ENCODE measurements at regions not wholly inside any gene's neighbourhood (a gene's known extent, or its start where the extent isn't known, plus 50 kb on each side); places are given as distances from the start of the nearest gene placed in this dataset.

GRCh38 chr2:72010647-72011369, 136.9 kb downstream of the CYP26B1 start:
- H2BK15ac ChIP-seq (ENCODE audit: low read length), result no peak overlapping the region
- ChIA-PET POLR2A (ENCODE audit: partially characterized antibody) (no interaction called here), CTCF (ENCODE audit: partially characterized antibody) (interaction anchor here (0.8 to 3.4 kb wide), 9 partner anchors 16 to 878 kb away, joined by 3 to 16 read pairs (median 4); no protein-coding TSS in a partner anchor)
- no peaks in the 10 kb centered on the region; a peak in 1 of 7 replicates for H3K27me3 ChIP-seq (replicated peaks in 1 of 4; ENCODE audit: control insufficient read depth in 3 of 4, extremely low read depth in 1 of 4, insufficient read depth in 3 of 4, low read length in 3 of 4)
- no peak overlapping the region for H2BK120ac ChIP-seq (replicated peaks; ENCODE audit: low read depth, low read length)
- no peaks in the 10 kb centered on the region for H3K36me3 ChIP-seq (ENCODE audit: control insufficient read depth in 2 of 4, insufficient read depth in 4 of 4, low read length in 3 of 4)
- H3K9me3 ChIP-seq (ENCODE audit: insufficient read depth in 2 of 2, low read depth in 1 of 2, low read length in 1 of 2), result no peaks in the 10 kb centered on the region
- H3K79me1 ChIP-seq (ENCODE audit: low read depth, low read length), result no peaks in the 10 kb centered on the region
- DNase-seq (ENCODE audit: low read depth in 1 of 2, low spot score in 2 of 2) (peak in 1 of 2 experiments; percentile 39), FAIRE-seq (no peak)
- H4K8ac ChIP-seq (ENCODE audit: extremely low read depth, insufficient read depth, low read length), result no peak overlapping the region; the same call in 1 of the 2 replicates
- H3K4ac ChIP-seq (replicated peaks; ENCODE audit: insufficient read length, low read depth, low read length), result no peak overlapping the region
- H3K23me2 ChIP-seq (ENCODE audit: low read depth, low read length), result no peaks in the 10 kb centered on the region
- H4K20me1 ChIP-seq (replicated peaks in 1 of 2; ENCODE audit: control insufficient read depth in 1 of 2, insufficient read depth in 2 of 2, low read length in 2 of 2), result no peaks in the 10 kb centered on the region
- H3K56ac ChIP-seq (replicated peaks; ENCODE audit: insufficient read length, low read depth, low read length), result no peak overlapping the region
- no peak overlapping the region for H3K4me2 ChIP-seq (ENCODE audit: insufficient read depth in 1 of 2, low read depth in 2 of 2, low read length in 2 of 2)
- H2BK20ac ChIP-seq (ENCODE audit: low read length), result no peak overlapping the region
- H3K27ac ChIP-seq (ENCODE audit: low read depth, low read length), result no peak overlapping the region
- H2BK12ac ChIP-seq (ENCODE audit: low read depth, low read length), result peak overlapping the region; percentile 84; the same call in 1 of the 2 replicates
- no peaks in the 10 kb centered on the region for H3K79me2 ChIP-seq (ENCODE audit: control insufficient read depth in 1 of 2, insufficient read depth in 2 of 2, low read length in 2 of 2)
- H3K9ac ChIP-seq (replicated peaks in 1 of 4; ENCODE audit: extremely low read depth in 1 of 4, low read depth in 3 of 4, low read length in 3 of 4), result no peak overlapping the region
- H2AK5ac ChIP-seq (ENCODE audit: low read depth, low read length), result no peak overlapping the region
- no peak overlapping the region for H4K5ac ChIP-seq (ENCODE audit: insufficient read length, low read depth, low read length)
- H3K18ac ChIP-seq (ENCODE audit: extremely low read depth, low read length), result no peak overlapping the region; the same call in 1 of the 2 replicates
- H3K4me3 ChIP-seq (ENCODE audit: extremely low read depth in 1 of 4, insufficient read depth in 2 of 4, low read depth in 3 of 4, low read length in 4 of 4), result no peak overlapping the region
- no peak overlapping the region for H2BK5ac ChIP-seq (ENCODE audit: low read depth, low read length)
- 86% methylated on average over 11 of the region's 13 CpGs; no CpG with 5 or more reads in 1 of the 2 experiments for WGBS, 2 experiments (ENCODE audit: extremely low coverage in 1 of 2, insufficient coverage in 1 of 2, insufficient read length in 1 of 2, insufficient replicate concordance in 2 of 2, low coverage in 1 of 2, low lambda C conversion rate in 2 of 2, missing lambda C conversion rate in 1 of 2)
- peaks cover 0 to 3% (median 0%) of the 10 kb centered on the region in 4 experiments; a peak in 1 of 7 replicates for H3K4me1 ChIP-seq (replicated peaks in 1 of 4; ENCODE audit: control insufficient read depth in 3 of 4, insufficient read depth in 4 of 4, low read length in 3 of 4)
- no peak overlapping the region for H3K14ac ChIP-seq (ENCODE audit: insufficient read length)
- no peak overlapping the region for H3K23ac ChIP-seq (ENCODE audit: insufficient read length)
- peak overlapping the region; percentile 53 for H4K91ac ChIP-seq (replicated peaks; ENCODE audit: insufficient read length, low read length)
- H2AFZ ChIP-seq (ENCODE audit: low read length), result no peak overlapping the region
- no peak for TF ChIP-seq CBX5 (IDR thresholded peaks at IDR 0.05; ENCODE audit: low read depth, low read length)
- no peak for TF ChIP-seq KDM5A (IDR thresholded peaks at IDR 0.05; ENCODE audit: low read length)
- TF ChIP-seq SAP30 (IDR thresholded peaks at IDR 0.05; ENCODE audit: insufficient read depth, insufficient replicate concordance, low read length), result no peak
- no peak for TF ChIP-seq RNF2 (IDR thresholded peaks at IDR 0.05; ENCODE audit: borderline replicate concordance, low read depth, low read length, missing control alignments, poor library complexity, severe bottlenecking)
- TF ChIP-seq ASH2L (IDR thresholded peaks at IDR 0.05; ENCODE audit: low read length), result no peak
- TF ChIP-seq YY1 (IDR thresholded peaks at IDR 0.05; ENCODE audit: low read depth, low read length), result no peak
- no peak for TF ChIP-seq SRF (IDR thresholded peaks at IDR 0.05; ENCODE audit: low read depth, low read length)
- no peak for TF ChIP-seq JUND (IDR thresholded peaks at IDR 0.05; ENCODE audit: low read length)
- no peak for TF ChIP-seq TAF1 (IDR thresholded peaks at IDR 0.05; ENCODE audit: low read depth, low read length)
- no peak for TF ChIP-seq TBP (IDR thresholded peaks at IDR 0.05; ENCODE audit: low read depth, low read length)
- no peak for TF ChIP-seq RFX5 (IDR thresholded peaks at IDR 0.05; ENCODE audit: borderline replicate concordance, low read depth, low read length)
- TF ChIP-seq GTF2F1 (IDR thresholded peaks at IDR 0.05; ENCODE audit: borderline replicate concordance, low read depth, low read length), result no peak
- no peak for TF ChIP-seq HDAC2 (IDR thresholded peaks at IDR 0.05; ENCODE audit: borderline replicate concordance in 1 of 2, low read depth in 2 of 2, low read length in 2 of 2)
